ENCODE measurements at regions not wholly inside any gene's neighbourhood (a gene's known extent, or its start where the extent isn't known, plus 50 kb on each side); places are given as distances from the start of the nearest gene placed in this dataset.

DNA sequence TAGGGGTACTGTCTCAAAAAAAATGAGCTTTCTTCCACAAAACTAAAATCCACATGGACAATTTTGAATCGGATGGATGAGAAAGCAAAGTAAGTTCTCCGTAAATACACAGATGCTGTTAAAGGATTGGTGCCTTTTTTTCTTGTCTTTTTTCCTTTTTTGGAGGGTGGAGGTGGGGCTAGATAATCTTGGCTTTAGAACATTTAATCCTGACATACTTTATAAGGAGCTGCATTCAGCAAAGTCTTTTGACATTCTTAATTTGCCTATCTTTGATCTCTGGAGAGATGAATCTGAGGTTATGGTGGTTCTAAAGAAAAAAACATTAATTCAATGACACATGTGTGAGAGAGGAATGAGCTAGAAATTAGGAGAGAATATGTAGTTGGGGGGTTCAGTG, 312.3 kb upstream of the KCNJ16 start:
- DNase-seq (ENCODE audit: low read depth in 2 of 2), result no peak

DNA sequence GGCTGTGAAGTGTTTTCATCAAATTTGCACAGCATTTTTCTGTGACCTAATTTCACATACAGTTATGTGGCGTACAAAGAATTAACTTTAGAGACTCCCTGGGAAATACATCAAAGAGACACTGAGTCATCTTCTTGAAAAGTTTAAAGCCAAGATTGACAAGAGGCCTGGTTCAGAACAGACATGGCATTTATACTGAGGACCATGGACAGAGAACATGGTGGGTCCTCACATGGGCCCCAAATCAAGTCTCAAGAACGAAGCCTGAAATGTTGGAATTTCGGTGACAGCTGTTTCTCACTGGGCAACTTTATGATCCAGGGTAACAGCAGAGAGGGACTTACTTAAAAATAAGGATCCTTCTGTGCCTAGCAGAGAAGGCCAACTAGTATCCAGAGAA, 311.5 kb upstream of the KCNJ16 start:
- no peak for DNase-seq (ENCODE audit: low read depth in 2 of 2)

DNA sequence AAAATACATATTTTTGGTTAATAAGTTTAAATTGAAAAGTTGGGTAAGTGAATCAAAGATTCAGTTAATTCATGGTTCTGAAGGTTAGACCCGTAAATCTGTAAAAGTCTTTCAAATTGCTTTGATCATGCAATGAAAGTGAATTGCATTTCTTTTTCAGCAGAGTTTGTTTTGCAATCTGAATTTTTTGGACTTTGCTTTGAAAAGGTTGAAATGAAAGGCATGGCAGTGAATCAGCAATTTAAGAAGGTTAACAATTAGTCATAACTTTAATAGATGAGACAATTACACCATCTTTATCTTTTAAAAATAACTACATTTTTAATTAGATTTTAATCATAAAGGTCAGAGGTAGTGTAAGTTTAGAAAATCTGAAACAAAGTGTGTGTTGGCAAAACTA, 310.9 kb upstream of the KCNJ16 start:
- DNase-seq (ENCODE audit: low read depth in 2 of 2), result no peak

DNA sequence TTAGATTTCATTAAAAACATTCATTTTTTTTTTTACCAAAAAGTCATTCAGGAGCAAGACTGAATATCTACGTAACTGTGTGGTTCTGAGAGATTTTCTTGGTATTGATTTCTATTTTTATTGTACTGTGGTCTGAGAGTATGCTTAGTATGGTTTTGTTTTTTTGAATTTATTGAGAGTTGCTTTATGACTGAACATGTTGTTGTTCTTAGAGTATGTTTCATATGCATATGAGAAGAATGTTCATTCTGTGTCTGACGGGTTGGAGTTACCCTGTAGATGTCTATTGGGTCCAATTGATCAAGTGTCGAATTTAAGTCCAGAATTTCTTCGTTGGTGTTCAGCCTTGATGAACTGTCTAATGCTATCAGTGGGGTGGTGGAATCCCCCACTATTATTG, 306.0 kb upstream of the KCNJ16 start:
- no peak for DNase-seq (ENCODE audit: low read depth in 2 of 2)

DNA sequence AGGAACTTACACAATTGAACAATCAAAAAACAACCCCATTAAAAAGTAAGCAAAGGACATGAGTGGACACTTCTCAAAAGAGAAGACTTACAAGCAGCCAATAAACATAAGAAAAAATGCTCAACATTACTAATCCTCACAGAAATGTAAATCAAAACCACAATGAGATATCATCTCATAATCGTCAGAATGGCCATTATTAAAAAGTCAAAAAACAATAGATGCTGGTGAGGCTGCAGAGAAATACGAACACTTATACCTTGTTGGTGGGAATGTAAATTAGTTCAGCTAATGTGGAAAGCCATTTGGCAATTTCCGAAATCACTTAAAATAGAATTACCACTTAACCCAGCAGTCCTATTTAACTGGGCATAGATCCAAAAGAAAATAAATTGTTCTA, 301.9 kb upstream of the KCNJ16 start:
- DNase-seq (ENCODE audit: low read depth in 2 of 2), result no peak

DNA sequence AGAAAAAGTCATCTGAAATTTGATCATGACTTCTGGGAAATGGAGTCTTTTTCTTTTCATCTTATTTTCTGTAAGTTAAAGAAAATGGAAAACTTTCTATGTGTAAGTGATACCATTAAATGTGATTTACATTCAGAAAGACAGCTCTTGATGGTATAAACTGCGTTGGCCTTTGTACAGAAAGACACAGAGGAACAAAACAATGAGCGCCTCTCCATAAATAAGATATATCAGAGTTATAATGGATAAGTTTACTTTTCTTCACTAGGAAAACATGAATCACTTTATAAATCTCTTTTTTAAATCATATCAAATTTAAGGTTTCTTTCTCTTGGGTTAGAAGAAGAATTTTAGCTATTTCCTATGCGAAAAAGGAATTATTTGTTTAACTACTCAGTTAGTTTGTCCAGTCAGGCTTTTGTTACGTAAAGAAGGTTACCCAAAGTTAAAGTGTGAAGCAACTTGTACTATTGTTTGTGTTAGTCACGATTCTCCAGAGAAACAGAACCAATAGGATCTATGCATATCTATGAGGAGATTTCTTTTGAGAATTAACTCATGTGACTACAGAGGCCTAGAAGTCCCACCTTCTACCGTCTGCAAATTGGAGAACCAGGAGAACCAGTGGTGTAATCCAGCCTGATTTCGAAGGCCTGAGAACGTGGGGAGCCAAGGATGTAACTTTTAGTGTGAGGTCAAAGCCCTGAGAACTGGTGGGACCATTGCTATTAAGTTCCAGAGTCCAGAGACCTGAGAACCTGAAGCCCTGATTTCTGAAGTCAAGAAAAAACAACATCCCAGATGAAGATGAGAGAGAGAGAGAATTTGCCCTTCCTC, 295.4 kb upstream of the KCNJ16 start:
- DNase-seq (ENCODE audit: low read depth in 2 of 2), result no peak

DNA sequence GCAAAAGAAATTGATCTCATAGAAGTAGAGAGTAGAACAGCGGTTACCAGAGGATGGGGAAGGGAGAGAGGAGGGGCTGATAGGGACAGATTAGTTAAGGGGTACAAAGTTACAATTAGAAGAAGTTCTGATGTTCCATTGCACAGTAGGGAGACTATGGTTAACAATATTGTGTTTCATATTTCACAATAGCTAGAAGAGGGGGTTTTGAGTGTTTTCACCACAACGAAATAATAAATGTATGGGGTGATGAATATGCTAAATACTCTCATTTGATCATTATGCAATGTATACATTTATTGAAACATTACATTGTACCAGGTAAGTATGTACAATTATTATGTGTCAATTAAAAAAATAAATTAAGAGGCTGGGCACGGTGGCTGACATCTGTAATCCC, 291.2 kb upstream of the KCNJ16 start:
- no peak for DNase-seq (ENCODE audit: low read depth in 2 of 2)

DNA sequence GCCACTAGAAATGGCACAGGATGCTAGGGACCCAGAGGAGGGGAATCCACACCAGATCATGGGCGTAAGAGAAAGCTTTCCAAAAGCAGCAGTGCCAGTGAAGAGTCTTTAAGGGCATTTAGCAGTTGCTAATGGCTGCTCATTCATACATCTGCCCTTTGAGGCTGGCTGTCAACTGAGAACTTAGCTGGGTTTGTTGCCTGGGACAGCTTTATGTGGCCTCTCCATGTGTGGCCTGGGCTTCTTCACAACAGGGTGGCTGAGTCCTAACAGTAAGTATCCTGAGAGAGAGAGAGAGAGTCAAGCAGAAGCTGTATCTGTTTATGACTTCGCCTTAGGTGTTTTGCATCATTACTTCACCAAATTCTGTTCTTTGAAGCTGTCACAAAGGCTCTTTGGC, 286.1 kb upstream of the KCNJ16 start:
- DNase-seq (ENCODE audit: low read depth in 2 of 2), result no peak

DNA sequence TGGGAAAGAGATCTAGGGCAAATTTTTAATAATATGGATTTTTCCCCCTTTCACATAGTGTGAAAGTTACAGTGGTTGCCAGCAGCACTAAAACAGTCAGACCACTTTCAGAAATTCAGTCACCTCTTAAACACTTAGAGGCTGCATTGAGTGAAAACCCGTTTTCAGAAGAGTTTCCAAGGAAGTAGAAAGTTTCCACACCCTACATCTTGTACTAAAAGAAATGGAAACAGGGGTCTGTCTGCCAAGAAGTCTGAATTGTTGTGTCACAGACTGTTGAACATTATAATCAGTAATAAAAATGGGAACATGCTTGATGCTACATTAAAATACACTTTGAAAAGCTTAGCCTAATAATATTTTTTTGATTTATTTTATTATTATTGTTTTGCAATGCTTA, 278.9 kb upstream of the KCNJ16 start:
- DNase-seq (ENCODE audit: low read depth in 2 of 2), result no peak

DNA sequence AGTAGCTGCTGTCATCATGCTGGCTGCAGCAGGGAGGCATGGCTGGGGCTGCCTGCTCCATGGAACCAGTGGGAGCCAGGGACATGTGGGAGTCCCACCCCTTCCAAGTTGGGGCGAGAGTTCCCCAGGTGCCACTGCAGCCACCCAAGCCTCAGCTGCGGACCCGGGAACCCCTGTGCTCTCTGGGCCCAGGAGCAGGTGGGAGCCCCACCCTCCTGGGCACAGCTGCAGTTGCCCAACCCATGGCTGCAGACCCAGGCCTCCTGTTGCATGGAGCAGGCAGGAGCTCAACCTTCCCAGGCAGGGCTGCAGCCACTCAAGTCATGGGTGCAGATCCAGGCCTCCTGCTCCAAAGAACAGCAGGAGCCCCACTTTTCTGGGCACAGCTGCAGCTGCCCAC, 274.2 kb upstream of the KCNJ16 start:
- no peak for DNase-seq (ENCODE audit: low read depth in 2 of 2)

DNA sequence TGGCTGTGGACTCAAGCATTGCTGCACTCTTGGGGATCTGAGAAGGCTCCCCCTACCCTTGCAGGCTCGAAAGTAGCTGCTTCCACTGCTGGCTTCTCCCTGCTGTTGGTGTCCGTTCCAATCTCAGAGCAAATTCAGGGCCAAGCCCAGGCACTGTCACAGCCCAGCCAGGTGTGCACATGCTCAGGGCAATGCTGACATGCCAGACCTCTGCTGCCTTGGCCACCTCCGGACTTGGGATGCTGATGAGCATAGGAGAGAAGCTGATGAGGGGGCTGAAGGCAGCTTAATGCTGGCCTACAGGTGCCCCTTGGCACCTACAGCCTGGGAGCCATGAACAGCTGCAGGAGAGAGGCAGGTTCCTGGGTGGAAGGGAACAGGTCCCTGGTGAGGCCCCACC, 273.7 kb upstream of the KCNJ16 start:
- DNase-seq (ENCODE audit: low read depth in 2 of 2), result no peak

DNA sequence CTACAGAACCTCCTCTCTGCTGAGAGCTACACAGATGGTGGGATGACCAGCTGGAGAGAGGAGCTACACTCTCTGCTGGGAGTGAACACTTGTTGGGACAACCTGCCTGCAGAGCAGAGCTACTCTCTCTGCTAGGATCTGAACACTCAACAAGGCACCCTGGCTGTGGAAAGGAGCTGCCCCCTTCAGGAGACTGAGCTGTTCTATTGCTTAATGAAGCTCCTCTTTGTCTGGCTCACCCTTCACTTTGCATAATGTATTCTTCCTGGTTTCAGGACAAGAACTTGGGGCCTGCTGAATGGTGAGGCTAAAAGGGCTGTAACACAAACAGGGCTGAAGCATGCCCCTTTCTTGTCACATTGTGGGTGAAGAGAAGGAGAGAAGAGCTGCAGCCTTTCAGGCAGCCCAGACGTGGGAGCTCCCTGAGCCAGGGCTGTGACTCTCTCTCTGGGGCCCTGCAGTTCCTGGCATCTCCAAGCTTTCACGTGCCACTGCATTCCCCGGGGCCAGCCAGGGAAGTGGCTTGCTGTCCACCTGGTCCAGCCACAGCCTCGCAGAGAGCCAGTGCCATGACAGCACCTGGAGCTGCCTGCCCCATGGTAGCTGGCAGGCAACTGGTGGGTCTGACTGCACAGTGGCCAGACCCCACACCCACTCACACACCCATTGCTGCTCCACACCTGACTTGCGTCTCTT, 272.8 kb upstream of the KCNJ16 start:
- no peak for DNase-seq (ENCODE audit: low read depth in 2 of 2)

DNA sequence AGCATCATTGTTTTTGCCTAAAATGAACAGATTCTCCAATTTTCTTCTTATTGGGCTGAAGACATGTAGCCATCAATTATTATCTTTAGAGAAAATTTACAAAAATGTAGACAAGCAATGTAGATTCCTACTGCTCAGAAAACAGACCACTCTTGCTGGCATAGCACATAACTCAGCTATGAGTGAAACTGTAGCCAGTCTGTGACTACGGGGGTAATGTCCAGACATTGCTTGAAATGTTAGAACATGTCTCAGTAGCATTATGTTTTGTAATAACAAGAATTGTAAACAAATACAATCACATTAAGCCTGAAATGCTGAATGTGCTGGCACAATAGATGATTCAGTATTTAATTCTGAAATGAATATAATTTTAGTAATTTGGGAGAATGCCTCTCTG, 265.7 kb upstream of the KCNJ16 start:
- DNase-seq (ENCODE audit: low read depth in 2 of 2), result no peak

DNA sequence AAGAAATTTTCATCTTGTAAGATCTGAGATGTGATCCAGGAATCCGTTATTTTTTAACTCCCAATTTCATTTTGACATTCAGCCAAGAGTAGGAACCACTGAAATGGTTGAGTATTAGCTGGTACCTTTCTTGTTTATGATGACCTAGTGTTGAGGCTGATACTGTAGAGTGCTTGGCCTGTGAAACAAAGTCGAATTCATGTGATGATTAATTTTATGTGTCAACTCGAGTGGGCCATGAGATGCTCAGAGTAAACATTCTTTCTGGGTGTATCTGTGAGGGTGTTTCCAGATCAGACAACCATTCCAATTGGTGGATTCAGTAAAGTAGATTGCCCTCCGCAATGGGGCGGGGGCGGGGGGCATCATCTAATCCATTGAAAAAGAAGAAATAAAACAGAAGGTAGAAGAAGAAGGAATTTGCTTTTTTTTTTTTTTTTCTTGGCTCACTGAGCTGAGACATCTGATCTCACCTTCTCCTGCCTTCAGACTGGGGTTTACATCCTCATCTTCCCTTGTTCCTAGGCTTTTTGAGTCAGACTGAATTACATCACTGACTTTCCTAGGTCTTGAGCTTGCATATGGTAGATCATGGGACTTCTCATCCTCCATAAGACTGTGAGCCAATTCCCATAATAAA, 264.6 kb upstream of the KCNJ16 start:
- no peak for DNase-seq (ENCODE audit: low read depth in 2 of 2)

DNA sequence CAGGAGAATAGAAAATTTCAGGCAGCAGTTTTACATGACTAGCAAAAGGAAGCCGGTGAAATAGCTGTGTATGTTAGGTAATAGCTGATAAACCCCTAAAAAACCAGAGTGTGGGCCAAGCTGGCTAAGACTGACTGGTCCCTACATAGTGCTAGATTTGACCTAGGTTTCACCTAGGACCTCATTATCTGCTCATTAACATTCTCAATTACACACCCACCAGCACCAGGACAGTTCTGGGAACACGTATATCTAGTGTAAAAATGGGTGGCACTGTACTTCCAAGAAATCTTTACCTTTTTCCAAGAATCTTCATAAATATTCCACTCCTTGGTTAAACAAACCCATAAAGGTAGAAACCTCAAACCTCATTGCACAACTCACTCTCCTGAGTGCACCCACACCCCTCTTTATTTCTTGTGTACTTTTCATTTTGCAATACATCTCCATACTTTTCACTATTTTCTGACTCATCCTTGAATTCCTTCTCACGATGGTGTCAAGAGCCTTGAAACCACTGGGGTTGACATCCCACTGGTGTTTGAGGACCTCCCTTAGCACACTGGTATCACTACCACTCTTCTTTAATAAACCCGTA, 262.7 kb upstream of the KCNJ16 start:
- no peak for DNase-seq (ENCODE audit: low read depth in 2 of 2)

DNA sequence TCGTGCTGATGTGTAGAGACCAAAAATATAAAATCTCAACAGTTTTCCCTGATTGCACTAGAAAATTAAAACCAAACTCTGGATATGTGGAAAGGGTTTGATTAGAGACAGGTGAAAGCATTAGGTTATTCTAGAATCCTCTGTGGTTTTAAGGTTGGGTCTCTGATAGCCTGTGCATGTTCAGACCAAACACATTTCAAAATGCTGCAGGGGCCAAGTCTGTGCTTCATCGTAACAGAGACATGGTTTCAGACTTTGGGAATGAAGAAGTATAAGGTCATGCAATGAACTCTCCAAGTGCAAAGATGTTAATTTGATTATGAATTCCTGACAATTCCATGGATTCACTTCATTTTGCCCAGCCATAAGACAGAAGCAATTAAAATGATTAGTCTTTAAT, 261.0 kb upstream of the KCNJ16 start:
- DNase-seq (ENCODE audit: low read depth in 2 of 2), result no peak

DNA sequence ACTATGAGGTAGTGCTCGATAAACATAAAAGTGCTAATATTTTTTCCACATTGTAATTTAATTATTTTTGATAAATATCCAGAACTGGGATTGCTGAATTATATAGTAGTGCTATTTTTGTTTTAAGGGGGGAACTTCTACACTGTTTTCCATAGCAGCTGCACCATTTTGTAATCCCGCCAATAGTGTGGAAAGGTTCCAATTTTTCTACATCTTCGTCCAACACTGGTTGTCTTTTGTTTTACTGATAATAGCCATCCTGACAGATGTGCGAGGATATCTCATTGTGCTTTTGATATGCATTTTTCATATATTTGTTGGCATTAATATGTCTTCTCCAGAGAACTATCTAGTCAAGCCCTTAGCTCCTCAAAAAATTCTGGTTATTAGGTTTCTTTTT, 259.6 kb upstream of the KCNJ16 start:
- no peak for DNase-seq (ENCODE audit: low read depth in 2 of 2)

DNA sequence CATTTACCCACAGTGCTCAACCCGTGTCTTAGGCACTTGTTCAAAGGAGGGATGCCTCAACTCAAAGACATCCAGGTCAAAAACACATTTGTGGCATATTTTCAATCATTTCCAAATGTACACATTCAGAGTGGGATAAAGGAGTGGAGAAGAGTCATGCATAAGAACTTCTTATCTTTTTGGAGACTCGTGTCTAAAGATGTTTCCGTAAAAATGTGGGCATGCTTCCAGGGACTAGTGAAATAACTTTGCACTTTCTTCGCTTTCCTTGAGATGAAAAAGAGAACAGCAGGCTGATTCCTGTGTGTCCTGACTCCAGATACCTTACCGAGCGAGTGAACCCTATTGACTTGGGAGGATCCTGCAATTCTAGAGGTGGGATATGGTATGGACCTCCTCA, 256.6 kb upstream of the KCNJ16 start:
- DNase-seq (ENCODE audit: low read depth in 2 of 2), result no peak

DNA sequence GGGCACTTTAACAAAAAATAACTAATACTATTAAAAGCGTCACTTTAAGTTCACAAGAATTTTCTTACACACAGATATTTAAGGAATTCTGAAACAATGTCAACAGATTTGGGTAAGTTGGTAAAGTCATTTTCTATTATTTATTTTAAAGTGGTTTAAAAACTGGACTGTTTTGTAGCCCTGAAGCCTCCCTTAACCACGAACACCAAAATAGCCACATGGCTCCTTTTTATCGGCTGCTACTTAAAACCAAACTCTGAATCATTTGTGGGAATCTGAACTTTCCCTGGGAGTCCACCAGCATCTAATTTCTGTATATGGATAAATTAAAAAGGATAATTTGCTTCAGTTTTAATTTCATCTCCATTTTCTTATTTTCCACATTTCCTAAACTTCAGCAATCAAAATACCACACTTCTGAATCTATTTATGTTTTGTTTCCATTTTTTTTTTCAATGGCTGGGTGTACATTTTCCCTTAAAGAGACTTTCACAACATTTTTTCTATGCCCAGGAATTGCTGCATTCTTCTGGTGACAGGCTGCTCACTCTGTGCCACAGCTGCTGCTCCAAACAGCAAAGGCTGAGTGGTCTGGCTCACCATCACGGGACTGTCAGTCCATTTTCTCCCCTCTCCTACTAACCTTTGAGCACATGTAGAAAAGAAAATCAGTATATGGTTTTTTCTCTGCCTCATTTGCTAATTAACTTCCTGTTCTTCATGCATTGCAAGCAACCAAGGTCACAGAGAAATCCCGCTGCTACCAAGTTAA, 255.5 kb upstream of the KCNJ16 start:
- DNase-seq (ENCODE audit: low read depth in 2 of 2), result no peak

DNA sequence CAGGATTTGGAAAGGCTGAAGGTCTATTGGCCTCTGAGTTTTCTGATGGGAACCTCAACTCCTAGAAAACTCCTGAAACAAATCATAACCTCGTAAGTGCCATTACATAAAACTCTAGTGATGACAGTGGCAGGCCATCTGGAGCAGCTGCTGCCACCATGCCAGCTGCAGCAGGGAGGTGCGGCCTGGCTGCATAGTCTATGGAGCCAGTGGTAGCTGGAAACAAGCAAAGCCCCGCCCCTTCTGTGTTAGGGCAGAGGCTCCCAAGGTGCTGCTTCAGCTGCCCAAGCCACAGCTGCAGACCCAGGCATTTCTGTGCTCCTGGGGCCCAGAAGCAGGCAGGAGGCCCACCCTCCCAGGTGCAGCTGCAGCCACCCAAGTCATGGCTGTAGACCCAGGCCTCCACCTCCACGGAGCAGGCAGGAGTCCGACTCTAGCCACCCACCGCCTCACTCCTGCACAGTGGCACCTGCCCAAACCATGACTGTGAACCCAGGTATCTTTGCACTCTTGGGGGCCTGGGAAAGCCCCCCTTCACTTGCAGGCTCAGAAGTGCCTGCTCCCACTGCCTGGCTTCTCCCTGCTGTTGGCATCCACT, 254.1 kb upstream of the KCNJ16 start:
- no peak for DNase-seq (ENCODE audit: low read depth in 2 of 2)

DNA sequence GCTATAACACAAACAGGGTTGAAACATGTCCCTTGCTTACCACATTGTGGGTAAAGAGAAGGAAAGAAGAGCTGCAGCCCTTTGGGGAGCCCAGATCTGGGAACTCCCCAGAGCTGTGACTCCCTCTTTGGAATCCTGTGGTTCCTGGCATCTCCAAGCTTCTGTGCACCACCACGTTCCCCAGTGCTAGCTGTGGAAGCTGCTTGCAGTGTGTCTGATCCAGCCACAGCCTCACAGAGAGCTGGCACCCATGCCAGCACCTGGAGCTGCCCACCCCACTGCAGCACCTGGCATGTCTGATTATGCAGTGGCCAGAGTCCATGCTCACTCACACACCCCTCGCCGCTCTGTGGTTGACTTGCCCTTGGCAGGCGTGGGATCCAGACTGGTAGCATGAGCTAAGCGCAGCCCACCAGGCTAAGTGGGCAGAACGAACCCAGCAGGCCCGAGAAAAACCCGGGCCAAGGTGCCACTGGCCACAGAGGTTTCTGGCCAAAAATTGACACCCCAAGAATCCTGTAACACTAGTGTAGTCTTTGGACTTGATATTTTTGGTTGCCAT, 252.6 kb upstream of the KCNJ16 start:
- no peak for DNase-seq (ENCODE audit: low read depth in 2 of 2)
